Esophagus muscularis mucosa (tissue), 4 donors: ENCODE measurements at regions not wholly inside any gene's neighbourhood (a gene's known extent, or its start where the extent isn't known, plus 50 kb on each side); places are given as distances from the start of the nearest gene placed in this dataset.

Experiments
- DNase-seq: peaks from one replicate; pipeline ENCODE4 v3.0.0-alpha.2; 2017; ENCODE audit errors: extremely low spot score
- H3K27ac ChIP-seq, 4 donors: fragments of 200-600 bp; sonication (generic); replicated peaks in 1 of 4; 1 replicate in 3 of 4; 2 replicates in 1 of 4; pipeline ENCODE4 v1.5.1; 2016 to 2019; ENCODE audit warnings: mild to moderate bottlenecking in 1 of 4
- H3K27me3 ChIP-seq, 4 donors: fragments of 200-600 bp; sonication (generic); one replicate each; pipeline versions ENCODE4 v1.5.1 to v1.6.0; 2016 to 2019
- H3K36me3 ChIP-seq, 4 donors: fragments of 200-600 bp; sonication (generic); one replicate each; pipeline ENCODE4 v1.5.1; 2016 to 2019
- H3K4me1 ChIP-seq, 4 donors: fragments of 200-600 bp; sonication (generic); one replicate each; pipeline ENCODE4 v1.5.1; 2016 to 2019
- H3K4me3 ChIP-seq, 4 donors: fragments of 200-600 bp; sonication (generic); 1 replicate in 2 of 4; 2 replicates in 2 of 4; pipeline ENCODE4 v1.5.1; 2016 to 2019; ENCODE audit warnings: mild to moderate bottlenecking in 4 of 4, moderate library complexity in 1 of 4
- H3K9me3 ChIP-seq, 4 donors: fragments of 200-600 bp; sonication (generic); 1 replicate in 3 of 4; 2 replicates in 1 of 4; pipeline ENCODE4 v1.5.1; 2016 to 2019
- EP300 ChIP-seq: sonication (generic); formaldehyde crosslinking; IDR thresholded peaks from one replicate; pipeline ENCODE4 v1.6.1; 2017; ENCODE audit warnings: antibody characterized with exemption
- POLR2A ChIP-seq: fragments of 450-650 bp; IDR thresholded peaks from one replicate; pipeline ENCODE4 v1.6.1; 2017; ENCODE audit warnings: antibody characterized with exemption, moderate library complexity, mild to moderate bottlenecking, low read depth
- POLR2AphosphoS5 ChIP-seq, 2 donors: sonication (generic); formaldehyde crosslinking; IDR thresholded peaks; one replicate each; pipeline ENCODE4 v1.6.1; 2017; ENCODE audit warnings: antibody characterized with exemption in 2 of 2
- WGBS: methylation state at CpG from one replicate; pipeline ENCODE4 v1.1.5; 2018; 5-methylcytosine and 5-hydroxymethylcytosine counted together
- intact Hi-C: fragments of 100-400 bp; cut with DNase I; formaldehyde crosslinking; loops from one replicate; pipeline ENCODE4 v1.15.1; 2023
- TF ChIP-seq, protein P1 (sequence below), 3 experiments: fragments of 200-600 bp in 2 of 3; fragments of 450-650 bp in 1 of 3; sonication (generic) in 2 of 3; IDR thresholded peaks; one replicate each; pipeline ENCODE4 v1.5.1; 2017 to 2019; ENCODE audit warnings: antibody characterized with exemption in 3 of 3, mild to moderate bottlenecking in 2 of 3, moderate library complexity in 1 of 3

GRCh38 chr9:115267790-115268189 lies 149.8 kb upstream of the TNC start:
- H3K27ac ChIP-seq = no peak overlapping the region
- no peaks in the 10 kb centered on the region for H3K36me3 ChIP-seq
- peaks cover 0 to 25% (median 16%) of the 10 kb centered on the region in 4 donors for H3K4me1 ChIP-seq
- no peaks in the 10 kb centered on the region for H3K27me3 ChIP-seq
- no peaks in the 10 kb centered on the region for H3K9me3 ChIP-seq
- WGBS = 75% methylated on average over 3 of the region's 3 CpGs
- intact Hi-C loops = no loop called here
- no peak for DNase-seq
- H3K4me3 ChIP-seq = no peak overlapping the region
- TF ChIP-seq POLR2AphosphoS5 (IDR thresholded peaks at IDR 0.05) = no peak
- TF ChIP-seq POLR2A = no peak
- TF ChIP-seq, protein P1, sequence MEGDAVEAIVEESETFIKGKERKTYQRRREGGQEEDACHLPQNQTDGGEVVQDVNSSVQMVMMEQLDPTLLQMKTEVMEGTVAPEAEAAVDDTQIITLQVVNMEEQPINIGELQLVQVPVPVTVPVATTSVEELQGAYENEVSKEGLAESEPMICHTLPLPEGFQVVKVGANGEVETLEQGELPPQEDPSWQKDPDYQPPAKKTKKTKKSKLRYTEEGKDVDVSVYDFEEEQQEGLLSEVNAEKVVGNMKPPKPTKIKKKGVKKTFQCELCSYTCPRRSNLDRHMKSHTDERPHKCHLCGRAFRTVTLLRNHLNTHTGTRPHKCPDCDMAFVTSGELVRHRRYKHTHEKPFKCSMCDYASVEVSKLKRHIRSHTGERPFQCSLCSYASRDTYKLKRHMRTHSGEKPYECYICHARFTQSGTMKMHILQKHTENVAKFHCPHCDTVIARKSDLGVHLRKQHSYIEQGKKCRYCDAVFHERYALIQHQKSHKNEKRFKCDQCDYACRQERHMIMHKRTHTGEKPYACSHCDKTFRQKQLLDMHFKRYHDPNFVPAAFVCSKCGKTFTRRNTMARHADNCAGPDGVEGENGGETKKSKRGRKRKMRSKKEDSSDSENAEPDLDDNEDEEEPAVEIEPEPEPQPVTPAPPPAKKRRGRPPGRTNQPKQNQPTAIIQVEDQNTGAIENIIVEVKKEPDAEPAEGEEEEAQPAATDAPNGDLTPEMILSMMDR (IDR thresholded peaks at IDR 0.05) = no peak
- no peak for TF ChIP-seq EP300

- Histone ChIP-seq H3K9me3 (no peaks in the 10 kb centered on the region), H3K27ac (no peak overlapping the region), H3K36me3 (no peaks in the 10 kb centered on the region), H3K4me1 (no peaks in the 10 kb centered on the region), H3K27me3 (no peaks in the 10 kb centered on the region), H3K4me3 (no peak overlapping the region)
- WGBS = 95% methylated on average over 5 of the region's 5 CpGs
- no peak for DNase-seq
- intact Hi-C loops = no loop called here
- TF ChIP-seq, protein P1 (IDR thresholded peaks at IDR 0.05) = no peak
- TF ChIP-seq EP300 (no peak), POLR2AphosphoS5 (IDR thresholded peaks at IDR 0.05) (no peak)
Measured at GRCh38 chr9:115275753-115276152, 157.8 kb upstream of the TNC start.

GRCh38 chr9:115276621-115277020 lies 158.7 kb upstream of the TNC start:
- no peak overlapping the region for H3K27ac ChIP-seq
- no peaks in the 10 kb centered on the region for H3K9me3 ChIP-seq
- TF ChIP-seq POLR2AphosphoS5 (IDR thresholded peaks at IDR 0.05) (no peak), POLR2A (no peak), EP300 (no peak)
- TF ChIP-seq, protein P1 (IDR thresholded peaks at IDR 0.05) = no peak
- H3K4me1 ChIP-seq = no peaks in the 10 kb centered on the region
- H3K36me3 ChIP-seq = no peaks in the 10 kb centered on the region
- intact Hi-C loops = no loop called here
- no peaks in the 10 kb centered on the region for H3K27me3 ChIP-seq
- no peak overlapping the region for H3K4me3 ChIP-seq
- DNase-seq = peak; percentile 75
- 72% methylated on average over 2 of the region's 2 CpGs for WGBS

DNA sequence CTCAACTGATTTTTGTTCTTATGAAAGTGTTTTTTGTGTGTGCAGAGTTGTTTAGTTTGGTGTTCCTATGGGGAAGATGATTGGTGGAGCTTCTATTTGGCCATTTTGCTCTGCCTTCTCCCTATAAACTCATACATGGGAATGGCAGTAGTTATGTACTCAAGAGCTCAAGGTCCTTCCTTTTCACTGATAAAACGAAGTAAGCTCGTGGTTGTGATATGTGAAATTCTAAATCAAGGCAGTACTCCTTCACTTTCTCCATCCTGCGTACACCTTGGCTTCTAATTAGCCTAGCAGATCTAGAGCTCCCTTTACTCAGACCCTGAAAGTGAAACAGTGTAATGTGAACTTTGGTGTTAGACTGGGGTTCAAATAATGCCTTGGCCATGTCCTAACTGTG lies 159.3 kb upstream of the TNC start:
- Histone ChIP-seq H3K36me3 (no peaks in the 10 kb centered on the region), H3K27ac (no peak overlapping the region), H3K4me3 (no peak overlapping the region), H3K27me3 (no peaks in the 10 kb centered on the region), H3K9me3 (no peaks in the 10 kb centered on the region), H3K4me1 (no peaks in the 10 kb centered on the region)
- no peak for TF ChIP-seq POLR2A
- TF ChIP-seq EP300 = no peak
- TF ChIP-seq POLR2AphosphoS5 (IDR thresholded peaks at IDR 0.05) = no peak
- TF ChIP-seq, protein P1 (IDR thresholded peaks at IDR 0.05) = no peak
- no peak for DNase-seq
- intact Hi-C loops = no loop called here
- 100% methylated on average over 3 of the region's 3 CpGs for WGBS

DNA sequence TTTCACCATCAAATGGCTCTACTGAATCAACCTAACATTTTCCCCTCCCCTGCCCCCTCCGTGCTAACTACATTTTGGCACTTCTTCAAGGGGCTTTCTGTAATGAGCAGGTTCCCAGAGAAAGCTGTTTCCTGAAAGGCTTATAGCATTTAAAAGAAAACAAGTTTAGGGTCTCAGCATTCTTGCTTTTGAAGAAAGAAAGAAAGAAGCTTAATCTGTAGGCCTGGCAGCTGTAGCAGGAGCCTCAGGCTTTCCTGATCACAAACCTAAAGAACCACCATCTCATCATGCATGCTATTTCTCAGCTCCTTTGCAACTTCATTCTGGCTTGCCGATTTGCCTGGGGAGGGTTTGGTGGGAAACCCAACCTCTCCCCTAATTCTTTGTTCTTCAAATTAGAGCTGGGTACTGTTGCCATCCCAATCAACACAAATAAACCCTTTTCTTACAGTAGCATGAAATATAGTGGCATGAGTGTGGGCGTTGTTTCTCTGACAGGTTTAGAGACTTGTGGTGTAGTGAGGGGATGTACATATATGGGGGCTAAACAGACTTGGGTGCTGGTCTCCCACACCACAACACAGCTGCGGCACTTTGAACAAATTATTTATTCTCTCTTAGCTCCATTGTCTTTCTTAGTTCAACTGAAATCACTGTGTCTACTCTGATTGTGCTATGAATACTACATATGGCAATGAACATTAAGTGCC lies 160.5 kb upstream of the TNC start:
- Histone ChIP-seq H3K27ac (no peak overlapping the region), H3K4me3 (no peak overlapping the region), H3K27me3 (no peaks in the 10 kb centered on the region), H3K36me3 (no peaks in the 10 kb centered on the region), H3K4me1 (no peaks in the 10 kb centered on the region), H3K9me3 (no peaks in the 10 kb centered on the region)
- DNase-seq = peak; percentile 57
- intact Hi-C loops = no loop called here
- 71% methylated on average over 4 of the region's 4 CpGs for WGBS
- no peak for TF ChIP-seq POLR2AphosphoS5 (IDR thresholded peaks at IDR 0.05)
- TF ChIP-seq EP300 = no peak
- TF ChIP-seq, protein P1 (IDR thresholded peaks at IDR 0.05) = no peak
- no peak for TF ChIP-seq POLR2A
